Muscle of leg (tissue), 3 donors: ENCODE measurements at regions not wholly inside any gene's neighbourhood (a gene's known extent, or its start where the extent isn't known, plus 50 kb on each side); places are given as distances from the start of the nearest gene placed in this dataset.

Experiments used
- DNase-seq: peaks from one replicate; pipeline ENCODE4 v3.0.0; 2013
- H3K27ac ChIP-seq: one replicate; pipeline ENCODE4 v1.5.1; 2013; ENCODE audit warnings: mild to moderate bottlenecking, low read length, control low read depth
- H3K27me3 ChIP-seq: one replicate; pipeline ENCODE4 v1.6.1; 2013; ENCODE audit warnings: low read length; ENCODE audit not compliant: control insufficient read depth, insufficient read depth
- H3K36me3 ChIP-seq: one replicate; pipeline ENCODE4 v1.6.1; 2013; ENCODE audit warnings: low read length; ENCODE audit not compliant: control insufficient read depth, insufficient read depth
- H3K4me1 ChIP-seq: one replicate; pipeline ENCODE4 v1.6.1; 2013; ENCODE audit warnings: low read length; ENCODE audit not compliant: control insufficient read depth, insufficient read depth
- H3K4me3 ChIP-seq: one replicate; pipeline ENCODE4 v1.5.1; 2013; ENCODE audit warnings: low read length, control low read depth
- H3K9me3 ChIP-seq: replicated peaks from 2 replicates; pipeline ENCODE4 v1.6.1; 2013; ENCODE audit warnings: low read depth, low read length; ENCODE audit not compliant: control insufficient read depth
- WGBS: methylation state at CpG from one replicate; pipeline ENCODE4 v1.1.5; 2013; ENCODE audit warnings: missing lambda C conversion rate; ENCODE audit not compliant: insufficient coverage; 5-methylcytosine and 5-hydroxymethylcytosine counted together

DNA sequence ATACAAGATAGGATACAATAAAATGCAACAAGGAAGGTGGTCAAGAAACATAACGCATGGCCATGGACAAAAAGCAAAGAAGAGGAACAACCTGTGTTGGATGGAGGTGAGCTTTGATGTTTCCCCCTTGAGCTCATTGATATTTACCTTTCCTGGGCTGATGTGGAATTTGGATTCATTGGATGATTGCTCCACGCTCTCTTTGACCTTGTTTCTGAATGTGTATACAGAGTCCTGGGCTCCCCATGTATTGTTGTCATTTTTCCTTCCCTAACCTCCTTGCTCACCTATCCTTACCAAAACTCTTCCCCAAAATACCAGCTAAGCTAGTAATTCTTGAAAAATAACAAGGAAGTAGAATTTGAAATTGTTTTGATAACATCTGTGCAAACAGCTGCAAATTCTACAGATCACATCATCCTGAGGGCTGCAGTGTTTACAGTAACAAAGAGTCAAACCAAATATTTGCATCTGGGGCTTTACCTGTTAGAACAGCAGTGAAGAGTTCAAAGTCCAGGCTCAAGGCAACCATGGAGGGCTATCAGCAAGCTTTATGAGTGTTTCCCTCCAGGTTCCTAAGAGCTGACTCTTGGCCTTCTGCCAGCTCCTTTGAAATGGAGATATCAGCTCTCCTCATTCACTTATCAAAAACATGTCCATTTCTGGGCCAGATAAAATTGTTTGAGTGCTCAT lies 214.3 kb upstream of the MARCKS start:
- Histone ChIP-seq H3K27me3 (no peaks in the 10 kb centered on the region), H3K4me3 (no peak overlapping the region), H3K27ac (no peak overlapping the region), H3K9me3 (no peaks in the 10 kb centered on the region), H3K36me3 (no peaks in the 10 kb centered on the region), H3K4me1 (peaks cover 14% of the 10 kb centered on the region)
- DNase-seq, result peak; percentile 65
- WGBS, result no CpG with 5 or more reads among the region's 2 CpGs

DNA sequence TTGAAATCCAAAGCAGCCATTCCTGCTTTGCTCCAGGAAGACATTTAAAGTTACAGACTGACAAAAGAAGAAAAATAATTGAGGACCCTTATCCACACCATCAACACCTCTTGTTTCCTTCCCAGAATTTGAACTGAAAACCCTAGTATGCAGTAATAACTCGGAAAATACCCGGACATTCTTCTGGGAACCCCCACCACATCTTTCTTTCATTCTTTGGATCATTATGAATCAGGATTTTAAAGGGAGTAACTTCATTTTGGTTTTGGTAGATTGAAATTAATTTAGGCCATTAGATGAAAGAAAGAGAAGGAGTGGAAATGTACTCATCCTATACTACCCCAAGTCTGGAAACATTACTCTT lies 213.8 kb upstream of the MARCKS start:
- DNase-seq, result no peak
- H3K36me3 ChIP-seq, result no peaks in the 10 kb centered on the region
- H3K4me1 ChIP-seq, result peaks cover 14% of the 10 kb centered on the region
- H3K9me3 ChIP-seq, result no peaks in the 10 kb centered on the region
- WGBS, result no CpG with 5 or more reads among the region's 2 CpGs
- H3K4me3 ChIP-seq, result no peak overlapping the region
- no peaks in the 10 kb centered on the region for H3K27me3 ChIP-seq
- no peak overlapping the region for H3K27ac ChIP-seq

DNA sequence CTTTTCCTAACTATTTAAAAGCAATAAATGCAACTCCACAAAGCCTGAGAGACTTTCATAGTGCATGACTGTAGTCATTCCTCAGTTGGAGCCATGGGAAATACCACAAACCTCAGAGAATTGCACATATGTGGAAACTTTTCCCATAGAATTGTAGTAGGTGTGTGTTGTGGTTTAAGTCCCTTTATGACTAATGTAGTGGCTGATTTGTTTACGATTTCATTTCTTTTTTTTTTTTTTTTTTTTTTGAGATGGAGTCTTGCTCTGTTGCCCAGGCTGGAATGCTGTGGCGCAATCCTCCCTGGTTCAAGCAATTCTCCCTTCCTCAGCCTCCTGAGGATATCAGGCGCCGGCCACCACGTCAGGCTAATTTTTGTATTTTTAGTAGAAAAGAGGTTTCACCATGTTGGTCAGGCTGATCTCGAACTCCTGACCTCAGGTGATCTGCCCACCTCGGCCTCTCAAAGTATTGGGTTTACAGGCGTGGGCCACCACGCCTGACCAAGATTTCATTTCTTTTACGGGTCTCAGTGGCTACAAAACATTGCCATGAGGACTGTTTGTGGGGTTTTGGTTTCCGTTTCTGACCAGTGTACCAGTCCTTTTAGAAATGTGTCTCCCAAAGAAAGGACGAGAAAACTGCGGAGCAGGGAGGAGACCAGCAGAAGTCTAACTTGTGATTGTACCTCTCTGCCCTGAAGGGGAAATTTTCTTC lies 212.1 kb upstream of the MARCKS start:
- no peaks in the 10 kb centered on the region for H3K36me3 ChIP-seq
- H3K27me3 ChIP-seq, result no peaks in the 10 kb centered on the region
- peaks cover 14% of the 10 kb centered on the region for H3K4me1 ChIP-seq
- no peaks in the 10 kb centered on the region for H3K9me3 ChIP-seq
- no peak overlapping the region for H3K4me3 ChIP-seq
- DNase-seq, result no peak
- 91% methylated on average over 7 of the region's 13 CpGs for WGBS
- no peak overlapping the region for H3K27ac ChIP-seq

DNA sequence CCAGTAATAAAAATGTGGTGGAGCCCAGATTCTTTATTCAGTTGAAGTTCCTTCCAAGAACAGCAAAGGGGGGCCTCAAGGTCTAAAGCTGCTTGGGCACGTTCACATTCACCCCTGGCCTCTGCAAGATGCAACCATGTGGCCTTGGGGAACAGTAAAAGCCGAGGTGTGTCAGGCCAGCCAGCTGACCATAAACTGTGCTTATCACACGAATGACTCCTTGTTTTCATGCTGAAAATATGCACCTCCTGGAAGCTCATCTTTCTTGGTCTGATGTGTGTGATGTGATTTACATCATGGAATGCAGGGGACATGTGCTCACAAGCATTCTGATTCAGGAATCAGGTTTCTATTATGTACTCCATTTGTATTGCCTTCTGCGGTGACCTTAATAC lies 211.6 kb upstream of the MARCKS start:
- DNase-seq, result peak; percentile 67
- no peaks in the 10 kb centered on the region for H3K9me3 ChIP-seq
- no peaks in the 10 kb centered on the region for H3K36me3 ChIP-seq
- H3K27ac ChIP-seq, result no peak overlapping the region
- 20% methylated on average over 1 of the region's 4 CpGs for WGBS
- H3K4me3 ChIP-seq, result no peak overlapping the region
- H3K4me1 ChIP-seq, result peaks cover 14% of the 10 kb centered on the region
- no peaks in the 10 kb centered on the region for H3K27me3 ChIP-seq

DNA sequence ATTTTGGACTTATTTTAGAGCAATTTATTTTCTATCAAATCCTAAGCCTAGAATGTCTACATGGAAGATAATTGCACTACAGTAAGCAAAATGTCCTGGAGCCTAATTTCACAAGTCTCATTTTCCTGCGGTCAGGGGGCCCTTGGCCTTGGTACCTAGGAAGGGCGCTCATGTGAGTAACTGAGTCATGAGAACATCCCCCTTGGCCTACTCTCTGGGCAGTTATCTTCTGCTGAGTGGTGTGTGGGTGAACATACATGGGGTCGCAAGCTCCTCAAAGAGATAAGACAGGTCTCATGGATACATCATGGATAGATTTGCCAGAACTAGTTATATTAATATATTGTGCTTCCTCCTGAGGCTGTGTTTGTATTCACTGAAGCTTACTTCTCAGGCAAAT lies 211.2 kb upstream of the MARCKS start:
- Histone ChIP-seq H3K36me3 (no peaks in the 10 kb centered on the region), H3K27me3 (no peaks in the 10 kb centered on the region), H3K27ac (no peak overlapping the region), H3K9me3 (no peaks in the 10 kb centered on the region), H3K4me1 (peaks cover 15% of the 10 kb centered on the region), H3K4me3 (no peak overlapping the region)
- no CpG with 5 or more reads among the region's 3 CpGs for WGBS
- DNase-seq, result no peak

DNA sequence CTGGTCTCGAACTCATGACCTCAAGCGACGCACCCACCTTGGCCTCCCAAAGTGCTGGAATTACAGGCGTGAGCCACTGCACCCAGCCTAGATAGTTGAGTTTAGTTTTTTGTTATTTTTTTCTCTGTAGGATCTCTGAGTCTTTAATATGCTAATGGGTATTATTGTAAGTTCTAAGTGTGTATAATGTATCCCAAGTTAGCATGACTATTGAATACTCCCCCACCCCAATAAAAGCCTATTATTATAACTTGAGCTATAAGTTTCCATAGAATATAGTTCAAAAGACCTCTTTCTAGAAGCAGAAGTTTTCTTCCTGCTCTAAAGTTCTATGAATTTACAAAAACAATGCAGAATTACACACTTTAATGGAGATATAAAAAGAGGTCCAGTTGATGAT lies 210.4 kb upstream of the MARCKS start:
- WGBS, result 67% methylated on average over 3 of the region's 4 CpGs
- Histone ChIP-seq H3K4me3 (no peak overlapping the region), H3K27me3 (no peaks in the 10 kb centered on the region), H3K36me3 (no peaks in the 10 kb centered on the region), H3K27ac (no peak overlapping the region), H3K9me3 (no peaks in the 10 kb centered on the region), H3K4me1 (peaks cover 19% of the 10 kb centered on the region)
- no peak for DNase-seq

DNA sequence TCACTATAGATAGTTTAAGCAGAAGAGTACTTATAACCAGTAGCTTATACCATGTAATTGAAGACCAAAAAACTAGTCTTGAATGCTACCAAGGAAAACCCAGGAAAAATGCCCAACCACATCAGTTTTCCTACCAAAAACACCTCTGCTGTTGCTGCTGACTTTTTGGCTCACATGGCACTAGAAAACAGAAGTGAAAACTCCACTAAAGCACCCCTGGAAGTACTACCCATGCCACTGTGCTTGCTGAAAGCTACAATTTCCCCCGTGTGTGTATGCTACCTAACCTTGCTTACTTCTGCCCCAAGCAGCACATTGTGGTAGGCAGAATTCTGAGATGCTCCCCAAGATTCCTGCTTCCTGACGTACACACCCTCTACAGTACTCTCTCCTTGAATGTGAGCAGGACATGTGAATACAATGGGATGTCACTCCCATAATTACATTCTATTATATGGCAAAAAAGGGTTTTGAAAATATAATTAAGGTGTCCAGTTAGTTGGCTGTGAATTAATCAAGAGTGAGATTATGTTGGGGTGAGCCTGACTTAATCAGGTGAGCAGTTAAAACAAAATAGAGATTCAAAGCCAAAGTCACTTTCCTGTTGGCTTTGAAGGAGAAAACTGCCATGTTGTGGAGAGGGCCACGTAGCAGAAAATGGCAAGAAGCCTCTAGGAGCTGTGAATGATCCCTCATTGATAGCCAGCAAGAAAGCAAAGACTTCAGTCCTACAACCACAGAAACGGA lies 209.8 kb upstream of the MARCKS start:
- 83% methylated on average over 2 of the region's 4 CpGs for WGBS

DNA sequence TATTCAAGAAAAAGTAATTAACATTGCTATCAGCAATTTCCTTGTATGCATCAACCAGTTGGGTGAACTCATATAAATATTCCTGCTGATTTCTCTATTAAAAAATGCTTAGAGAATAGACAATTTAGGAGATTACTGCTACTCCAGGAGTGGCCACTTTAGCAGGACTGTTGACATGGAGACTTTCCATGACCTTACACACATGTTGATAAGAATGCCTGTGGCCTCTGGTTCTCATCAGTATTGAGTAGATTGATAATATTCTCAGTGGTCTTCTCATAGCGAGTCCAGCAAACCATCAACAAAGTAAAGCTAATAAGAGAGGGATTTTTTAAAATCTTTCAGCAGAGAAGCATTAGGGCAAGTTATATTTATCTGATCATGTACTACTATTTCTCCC lies 208.4 kb upstream of the MARCKS start:
- H3K9me3 ChIP-seq, result no peaks in the 10 kb centered on the region
- peaks cover 12% of the 10 kb centered on the region for H3K4me1 ChIP-seq
- H3K36me3 ChIP-seq, result no peaks in the 10 kb centered on the region
- H3K27ac ChIP-seq, result no peak overlapping the region
- no peak overlapping the region for H3K4me3 ChIP-seq
- no peak for DNase-seq
- no CpG with 5 or more reads among the region's 1 CpG for WGBS
- H3K27me3 ChIP-seq, result no peaks in the 10 kb centered on the region

More for the DNA sequence above, 209.8 kb upstream of the MARCKS start:
- DNase-seq, result no peak
- Histone ChIP-seq H3K36me3 (no peaks in the 10 kb centered on the region), H3K27ac (no peak overlapping the region), H3K4me1 (peaks cover 19% of the 10 kb centered on the region), H3K4me3 (no peak overlapping the region), H3K9me3 (no peaks in the 10 kb centered on the region), H3K27me3 (no peaks in the 10 kb centered on the region)

DNA sequence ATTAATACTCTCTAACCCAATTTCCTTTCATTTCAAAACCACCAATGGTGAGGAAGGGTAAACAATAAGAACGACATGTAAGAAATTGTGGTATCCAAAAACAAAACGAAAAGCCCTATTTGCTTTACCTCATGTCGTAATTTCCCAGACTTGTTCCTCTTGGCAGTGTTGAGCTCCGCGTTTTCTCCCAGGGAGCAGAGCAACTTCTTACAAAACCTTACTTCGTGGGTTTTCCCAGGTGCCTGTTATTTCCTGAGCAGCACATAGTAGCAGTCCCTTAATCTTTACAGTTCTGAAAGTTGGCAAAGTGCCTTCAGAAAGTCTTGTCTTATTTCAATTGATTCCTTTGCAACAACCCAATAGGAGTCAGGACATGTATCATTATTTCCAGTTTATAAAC lies 207.9 kb upstream of the MARCKS start:
- no peaks in the 10 kb centered on the region for H3K27me3 ChIP-seq
- no peaks in the 10 kb centered on the region for H3K9me3 ChIP-seq
- peaks cover 12% of the 10 kb centered on the region for H3K4me1 ChIP-seq
- WGBS, result 21% methylated on average over 5 of the region's 6 CpGs
- peak overlapping the region; percentile 51 for H3K27ac ChIP-seq
- H3K36me3 ChIP-seq, result no peaks in the 10 kb centered on the region
- no peak overlapping the region for H3K4me3 ChIP-seq
- peak; percentile 79 for DNase-seq

DNA sequence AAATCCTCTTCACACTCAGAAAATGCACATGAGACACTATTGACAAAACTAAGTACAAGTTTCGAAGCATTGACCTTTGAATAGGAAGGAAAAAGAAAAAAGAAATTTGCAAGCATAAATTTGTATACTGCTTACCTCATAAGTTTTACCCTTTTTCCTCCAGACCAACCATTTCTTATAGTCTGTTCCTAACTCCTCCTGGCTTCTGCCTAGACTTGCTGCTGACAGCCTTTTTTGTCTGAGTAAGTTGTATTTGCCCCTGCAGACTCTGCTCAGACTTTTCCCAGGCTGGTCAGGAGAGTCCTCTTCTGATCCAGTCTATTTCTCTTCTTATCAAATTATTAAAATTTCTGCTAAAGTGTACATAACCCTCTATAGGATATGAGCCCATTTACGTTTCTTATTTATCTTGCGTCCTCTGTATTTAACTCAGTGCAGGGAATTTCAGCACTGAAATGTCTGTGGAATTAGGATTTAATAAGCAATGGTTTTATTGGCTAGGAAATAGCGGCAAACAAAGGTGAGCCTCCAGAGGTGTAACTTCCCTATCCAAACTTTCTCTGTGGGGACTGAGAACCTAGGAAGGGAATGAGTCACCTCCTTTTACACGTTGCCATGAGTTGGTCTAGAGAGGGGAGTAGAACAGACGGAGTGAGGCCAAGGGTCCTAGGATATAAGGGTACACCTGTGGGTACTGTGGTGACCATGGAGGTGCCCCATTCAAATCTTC lies 207.1 kb upstream of the MARCKS start:
- WGBS, result no CpG with 5 or more reads among the region's 6 CpGs
- H3K27ac ChIP-seq, result no peak overlapping the region

More for the DNA sequence above, 207.1 kb upstream of the MARCKS start:
- no peak overlapping the region for H3K4me3 ChIP-seq
- no peaks in the 10 kb centered on the region for H3K9me3 ChIP-seq
- H3K27me3 ChIP-seq, result no peaks in the 10 kb centered on the region
- H3K4me1 ChIP-seq, result peaks cover 14% of the 10 kb centered on the region
- H3K36me3 ChIP-seq, result no peaks in the 10 kb centered on the region
- no peak for DNase-seq
